Uterus (tissue), 3 donors: ENCODE measurements at regions not wholly inside any gene's neighbourhood (a gene's known extent, or its start where the extent isn't known, plus 50 kb on each side); places are given as distances from the start of the nearest gene placed in this dataset.
"Not testable (repeated sequence)": the region's sequence is repeated elsewhere in the genome, so short reads cannot be mapped to it uniquely, and the experiment has no call there.

ENCODE experiments used
- DNase-seq, 2 donors: peaks; one replicate each; pipeline ENCODE4 v3.0.0-alpha.2; 2019 to 2020
- H3K27ac ChIP-seq, 2 donors: fragments of 200-600 bp; sonication (generic); 1 replicate in 1 of 2; 2 replicates in 1 of 2; pipeline ENCODE4 v1.5.1; 2016 to 2018
- H3K27me3 ChIP-seq, 2 donors: fragments of 200-600 bp; sonication (generic); one replicate each; pipeline ENCODE4 v1.5.1; 2018 to 2019; ENCODE audit warnings: control low read depth in 1 of 2
- H3K36me3 ChIP-seq, 2 donors: fragments of 200-600 bp; sonication (generic); one replicate each; pipeline ENCODE4 v1.5.1; 2019; ENCODE audit warnings: control low read depth in 1 of 2
- H3K4me1 ChIP-seq, 2 donors: fragments of 200-600 bp; sonication (generic); one replicate each; pipeline ENCODE4 v1.5.1; 2018 to 2019; ENCODE audit warnings: control low read depth in 1 of 2
- H3K4me3 ChIP-seq, 2 donors: fragments of 200-600 bp; sonication (generic); 1 replicate in 1 of 2; 2 replicates in 1 of 2; pipeline ENCODE4 v1.5.1; 2018 to 2019; ENCODE audit warnings: mild to moderate bottlenecking in 1 of 2
- H3K9me3 ChIP-seq, 2 donors: fragments of 200-600 bp; sonication (generic); one replicate each; pipeline ENCODE4 v1.5.1; 2019; ENCODE audit warnings: control low read depth in 1 of 2
- CTCF ChIP-seq, 4 experiments: fragments of 200-600 bp in 2 of 4; fragments of 450-650 bp in 2 of 4; sonication (generic) in 2 of 4; IDR thresholded peaks; one replicate each; pipeline ENCODE4 v1.5.1; 2016 to 2019; ENCODE audit warnings: antibody characterized with exemption in 4 of 4, mild to moderate bottlenecking in 2 of 4, moderate library complexity in 1 of 4
- POLR2A ChIP-seq, 2 donors: fragments of 450-650 bp; IDR thresholded peaks; one replicate each; pipeline ENCODE4 v1.6.1; 2016; ENCODE audit warnings: antibody characterized with exemption in 2 of 2, mild to moderate bottlenecking in 1 of 2, moderate library complexity in 1 of 2
- intact Hi-C: fragments of 100-400 bp; cut with DNase I; formaldehyde crosslinking; loops from one replicate; pipeline ENCODE4 v1.15.1; 2023; ENCODE audit warnings: low total_unique reads
- donor health status: DM: yes; HTN: yes; CAD: no.

- no peak overlapping the region for H3K4me3 ChIP-seq
- no peak for DNase-seq
- no peaks in the 10 kb centered on the region for H3K9me3 ChIP-seq
- no peaks in the 10 kb centered on the region for H3K36me3 ChIP-seq
- no peak overlapping the region for H3K27ac ChIP-seq
- intact Hi-C loops: no loop called here
- TF ChIP-seq CTCF (IDR thresholded peaks at IDR 0.05): no peak
- no peak for TF ChIP-seq POLR2A (IDR thresholded peaks at IDR 0.05)
- no peaks in the 10 kb centered on the region for H3K27me3 ChIP-seq
- H3K4me1 ChIP-seq: no peaks in the 10 kb centered on the region
Observed at GRCh38 chr21:9735421-9735961, 785.9 kb upstream of the TPTE start.

GRCh38 chr21:9737301-9737700, 784.1 kb upstream of the TPTE start:
- H3K27me3 ChIP-seq, intact Hi-C loops, DNase-seq, H3K9me3 ChIP-seq, H3K4me1 ChIP-seq, H3K27ac ChIP-seq, H3K4me3 ChIP-seq, H3K36me3 ChIP-seq: not testable (repeated sequence)

GRCh38 chr21:9737871-9738515, 783.4 kb upstream of the TPTE start:
- H3K4me3 ChIP-seq, H3K4me1 ChIP-seq, H3K27me3 ChIP-seq, H3K36me3 ChIP-seq, intact Hi-C loops, H3K9me3 ChIP-seq, DNase-seq, H3K27ac ChIP-seq: not testable (repeated sequence)

GRCh38 chr21:9738527-9738926, 782.9 kb upstream of the TPTE start:
- intact Hi-C loops: no loop called here
- H3K27me3 ChIP-seq: no peaks in the 10 kb centered on the region
- H3K4me3 ChIP-seq: no peak overlapping the region
- DNase-seq: no peak
- H3K36me3 ChIP-seq: no peaks in the 10 kb centered on the region
- no peaks in the 10 kb centered on the region for H3K9me3 ChIP-seq
- H3K27ac ChIP-seq: no peak overlapping the region
- TF ChIP-seq CTCF (IDR thresholded peaks at IDR 0.05) (no peak), POLR2A (IDR thresholded peaks at IDR 0.05) (no peak)
- H3K4me1 ChIP-seq: no peaks in the 10 kb centered on the region

- TF ChIP-seq POLR2A (IDR thresholded peaks at IDR 0.05) (no peak), CTCF (IDR thresholded peaks at IDR 0.05) (no peak)
Observed at GRCh38 chr21:9739240-9739639, 782.1 kb upstream of the TPTE start.

GRCh38 chr21:9740177-9740941, 781.0 kb upstream of the TPTE start:
- H3K4me1 ChIP-seq, H3K4me3 ChIP-seq, H3K27me3 ChIP-seq, H3K36me3 ChIP-seq, H3K27ac ChIP-seq, DNase-seq, intact Hi-C loops, H3K9me3 ChIP-seq: not testable (repeated sequence)

More at GRCh38 chr21:9739240-9739639, 782.1 kb upstream of the TPTE start:
- Histone ChIP-seq H3K4me3 (no peak overlapping the region), H3K4me1 (no peaks in the 10 kb centered on the region), H3K27me3 (no peaks in the 10 kb centered on the region), H3K27ac (no peak overlapping the region), H3K36me3 (no peaks in the 10 kb centered on the region), H3K9me3 (no peaks in the 10 kb centered on the region)
- intact Hi-C loops: no loop called here
- no peak for DNase-seq

GRCh38 chr21:9740991-9741742, 780.2 kb upstream of the TPTE start:
- H3K4me1 ChIP-seq, H3K9me3 ChIP-seq, H3K27me3 ChIP-seq, intact Hi-C loops, H3K36me3 ChIP-seq, DNase-seq, H3K4me3 ChIP-seq, H3K27ac ChIP-seq: not testable (repeated sequence)

- H3K27me3 ChIP-seq, H3K36me3 ChIP-seq, H3K4me1 ChIP-seq, H3K27ac ChIP-seq, DNase-seq, H3K4me3 ChIP-seq, H3K9me3 ChIP-seq, intact Hi-C loops: not testable (repeated sequence)
Observed at GRCh38 chr21:9743566-9743965, 777.8 kb upstream of the TPTE start.

- not testable (repeated sequence) for H3K4me3 ChIP-seq, DNase-seq, H3K4me1 ChIP-seq
Observed at GRCh38 chr21:9744166-9744565, 777.2 kb upstream of the TPTE start.

More at GRCh38 chr21:9744166-9744565, 777.2 kb upstream of the TPTE start:
- H3K9me3 ChIP-seq, H3K27ac ChIP-seq, intact Hi-C loops, H3K27me3 ChIP-seq, H3K36me3 ChIP-seq: not testable (repeated sequence)
